Lower leg skin (tissue), 3 donors: ENCODE measurements at regions not wholly inside any gene's neighbourhood (a gene's known extent, or its start where the extent isn't known, plus 50 kb on each side); places are given as distances from the start of the nearest gene placed in this dataset.

Experiments
- CTCF ChIP-seq, 3 donors: fragments of 450-650 bp; IDR thresholded peaks; one replicate each; pipeline ENCODE4 v1.5.1; 2016; ENCODE audit warnings: antibody characterized with exemption in 3 of 3, mild to moderate bottlenecking in 3 of 3, moderate library complexity in 2 of 3
- POLR2A ChIP-seq, 2 donors: fragments of 450-650 bp; IDR thresholded peaks; one replicate each; pipeline ENCODE4 v1.6.1; 2016 to 2017; ENCODE audit warnings: antibody characterized with exemption in 2 of 2, mild to moderate bottlenecking in 1 of 2, moderate library complexity in 1 of 2

GRCh38 chr18:4599312-4599711 lies 144.2 kb upstream of the DLGAP1 start:
- no peak for TF ChIP-seq CTCF (IDR thresholded peaks at IDR 0.05)
- no peak for TF ChIP-seq POLR2A (IDR thresholded peaks at IDR 0.05)
